Brain microvascular endothelial cell (primary cell): ENCODE measurements at regions not wholly inside any gene's neighbourhood (a gene's known extent, or its start where the extent isn't known, plus 50 kb on each side); places are given as distances from the start of the nearest gene placed in this dataset.

Experiments
- DNase-seq: peaks from one replicate; pipeline ENCODE4 v3.0.0-alpha.2; 2020
- H3K27ac ChIP-seq: fragments of 250-450 bp; sonication (Bioruptor Pico); 2 replicates; pipeline ENCODE4 v1.5.1; 2020; ENCODE audit warnings: mild to moderate bottlenecking, moderate library complexity
- H3K27me3 ChIP-seq: fragments of 250-450 bp; sonication (Bioruptor Pico); replicated peaks from 2 replicates; pipeline ENCODE4 v1.5.1; 2020; ENCODE audit warnings: mild to moderate bottlenecking
- H3K36me3 ChIP-seq: fragments of 250-450 bp; sonication (Bioruptor Pico); replicated peaks from 2 replicates; pipeline ENCODE4 v1.5.1; 2020; ENCODE audit warnings: mild to moderate bottlenecking
- H3K4me3 ChIP-seq: 2 replicates; pipeline ENCODE4 v1.5.1; 2011; ENCODE audit warnings: low read depth, mild to moderate bottlenecking, control low read depth, low read length, moderate library complexity
- CTCF ChIP-seq: IDR thresholded peaks from 2 replicates; pipeline ENCODE4 v1.5.1; 2011; ENCODE audit warnings: low read depth, mild to moderate bottlenecking, moderate library complexity, low read length, control low read depth, inconsistent platforms; ENCODE audit errors: missing control alignments
- in situ Hi-C: cut with HindIII; loops from 2 replicates; pipeline ENCODE4 v1.10.0; 2017; ENCODE audit warnings: low sequenced_read_pairs, low pct_ligation_motif_present

GRCh38 chrX:124229374-124229773 lies 103.1 kb upstream of the TEX13D start:
- no peak for TF ChIP-seq CTCF
- Histone ChIP-seq H3K27ac (no peak overlapping the region), H3K36me3 (no peaks in the 10 kb centered on the region), H3K4me3 (no peak overlapping the region), H3K27me3 (no peaks in the 10 kb centered on the region)
- DNase-seq, result no peak
- in situ Hi-C loops, result no loop called here

DNA sequence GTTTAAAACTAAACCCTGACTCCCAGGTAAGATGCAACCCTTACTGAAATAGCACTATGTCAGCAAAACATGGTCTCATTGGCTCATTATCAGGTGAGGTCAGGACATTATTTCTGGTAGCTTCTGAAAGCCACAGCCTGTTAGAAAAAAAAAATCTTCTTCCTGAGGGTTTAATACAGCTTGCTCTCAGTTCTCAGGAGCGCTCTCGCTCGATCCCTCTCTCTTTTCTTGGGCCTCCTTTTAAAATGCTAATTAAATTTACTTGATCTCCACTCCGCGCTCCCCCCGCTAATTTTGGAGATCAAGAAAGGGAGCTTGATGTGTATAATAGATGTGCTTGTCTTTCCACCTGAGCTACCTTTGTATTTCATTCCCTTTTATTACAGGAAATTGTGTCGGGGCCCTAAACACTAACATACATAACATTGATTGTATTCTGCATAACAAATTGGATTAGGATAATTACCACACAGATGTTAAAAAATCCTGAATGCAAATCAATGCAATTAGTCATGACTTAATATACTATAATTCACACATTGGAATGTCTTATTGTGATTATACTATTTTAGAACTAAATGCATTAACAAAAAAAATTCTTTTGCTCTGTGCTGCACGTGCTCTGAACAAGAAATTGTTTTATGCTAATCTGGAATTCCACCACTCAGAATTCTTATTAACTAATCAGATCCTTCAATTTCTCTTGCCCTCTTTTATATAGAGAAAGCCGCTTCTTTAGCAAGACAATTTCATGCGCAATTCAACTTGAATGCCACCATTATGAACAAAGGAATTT lies 101.6 kb upstream of the TEX13D start:
- Histone ChIP-seq H3K4me3 (no peak overlapping the region), H3K36me3 (no peaks in the 10 kb centered on the region), H3K27me3 (no peaks in the 10 kb centered on the region), H3K27ac (no peak overlapping the region)
- TF ChIP-seq CTCF, result no peak
- no peak for DNase-seq
- in situ Hi-C loops, result no loop called here

DNA sequence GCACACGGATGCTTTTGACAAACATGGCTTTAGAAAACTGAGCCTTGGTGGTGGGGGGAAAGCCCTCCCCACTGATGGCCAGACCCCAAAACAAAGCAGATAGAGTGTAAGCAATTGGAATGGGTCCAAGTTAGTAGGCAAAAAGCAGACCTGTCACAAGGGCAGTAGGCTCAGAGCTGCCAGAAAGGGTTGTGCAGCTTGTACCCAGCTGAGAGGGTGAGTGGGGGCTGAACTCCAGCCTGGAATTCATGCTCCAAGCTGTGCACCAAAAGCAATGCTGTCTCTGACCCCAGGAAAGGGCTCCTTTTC lies 101.1 kb upstream of the TEX13D start:
- DNase-seq, result no peak
- H3K36me3 ChIP-seq, result no peaks in the 10 kb centered on the region
- H3K27ac ChIP-seq, result no peak overlapping the region
- no peaks in the 10 kb centered on the region for H3K27me3 ChIP-seq
- in situ Hi-C loops, result no loop called here
- no peak for TF ChIP-seq CTCF
- H3K4me3 ChIP-seq, result no peak overlapping the region

- no peak for DNase-seq
- Histone ChIP-seq H3K4me3 (no peak overlapping the region), H3K36me3 (no peaks in the 10 kb centered on the region), H3K27me3 (no peaks in the 10 kb centered on the region), H3K27ac (no peak overlapping the region)
- TF ChIP-seq CTCF, result no peak
- in situ Hi-C loops, result no loop called here
These were observed 99.8 kb upstream of the TEX13D start for GRCh38 chrX:124232523-124233201.

GRCh38 chrX:124234348-124234747 lies 98.1 kb upstream of the TEX13D start:
- H3K27me3 ChIP-seq, result no peaks in the 10 kb centered on the region
- no peaks in the 10 kb centered on the region for H3K36me3 ChIP-seq
- in situ Hi-C loops, result no loop called here
- no peak overlapping the region for H3K4me3 ChIP-seq
- TF ChIP-seq CTCF, result no peak
- no peak overlapping the region for H3K27ac ChIP-seq
- no peak for DNase-seq
